Testis (tissue), 2 donors: ENCODE measurements at regions not wholly inside any gene's neighbourhood (a gene's known extent, or its start where the extent isn't known, plus 50 kb on each side); places are given as distances from the start of the nearest gene placed in this dataset.

Source experiments
- CTCF ChIP-seq, 3 experiments: fragments of 450-650 bp in 2 of 3; fragments of 200-600 bp in 1 of 3; sonication (generic) in 1 of 3; IDR thresholded peaks; one replicate each; pipeline ENCODE4 v1.5.1; 2016 to 2019; ENCODE audit warnings: antibody characterized with exemption in 3 of 3, mild to moderate bottlenecking in 2 of 3, moderate library complexity in 1 of 3
- POLR2A ChIP-seq: fragments of 450-650 bp; IDR thresholded peaks from one replicate; pipeline ENCODE4 v1.6.1; 2017; ENCODE audit warnings: antibody characterized with exemption, mild to moderate bottlenecking, moderate library complexity

GRCh38 chr1:10873189-10873588 is 76.7 kb upstream of the CASZ1 start:
- TF ChIP-seq CTCF (IDR thresholded peaks at IDR 0.05) = no peak
- no peak for TF ChIP-seq POLR2A
